ENCODE measurements at regions not wholly inside any gene's neighbourhood (a gene's known extent, or its start where the extent isn't known, plus 50 kb on each side); places are given as distances from the start of the nearest gene placed in this dataset.
A peak's percentile ranks its signal among the peaks of the same experiment; 100 is the strongest.

DNA sequence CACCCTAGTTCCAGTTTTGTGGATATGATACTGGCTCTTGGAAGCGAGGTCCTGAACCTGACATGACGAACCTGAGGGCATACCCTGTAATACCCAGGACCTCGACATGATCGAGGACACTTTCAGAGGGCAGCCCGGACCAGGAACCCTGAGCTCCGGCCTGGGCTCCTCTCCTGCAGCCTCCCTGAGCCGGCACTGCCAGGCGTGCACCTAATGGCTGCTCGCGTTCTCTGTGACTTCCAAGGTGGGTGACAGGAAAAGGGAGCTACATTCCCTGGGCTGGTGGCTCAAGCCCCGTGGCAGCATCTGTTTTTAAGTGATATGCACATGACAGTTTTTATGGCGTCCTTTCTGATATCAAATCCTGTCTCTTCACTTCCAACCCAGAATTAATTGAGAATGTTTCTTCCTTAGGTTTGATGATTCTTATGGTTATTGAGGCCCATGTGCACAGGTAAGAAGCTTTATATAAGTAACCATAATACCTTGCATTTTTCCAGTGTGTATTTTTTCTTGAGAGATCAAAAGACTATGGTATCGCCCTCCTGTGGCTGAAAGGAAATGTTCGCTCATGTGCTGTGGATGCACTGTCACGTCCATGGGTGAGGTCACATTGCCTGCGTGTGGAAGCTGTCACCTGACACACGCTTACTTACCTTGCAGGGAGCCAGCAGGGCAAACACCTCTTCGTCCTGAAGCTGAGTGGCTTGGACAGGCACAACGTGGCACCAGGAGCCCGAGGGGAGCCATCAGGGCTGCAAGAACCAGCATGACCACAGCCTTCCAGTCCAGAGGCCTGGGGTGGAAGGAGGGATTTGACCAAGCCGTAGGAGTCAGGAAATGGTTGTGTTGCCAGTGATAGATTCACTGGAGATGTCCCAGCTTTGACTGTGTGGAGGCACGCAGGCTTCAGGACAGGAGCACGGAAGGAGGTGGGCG lies 367.4 kb upstream of the MYT1L start:
- Histone ChIP-seq H3K4me1 (ENCODE audit: control insufficient read depth in 1 of 2, insufficient read depth in 2 of 2, low read depth in 1 of 2, low read length in 1 of 2) (peaks cover 0 to 17% of the 10 kb centered on the region in 2 experiments; a peak in 1 of 4 replicates), H4K20me1 (ENCODE audit: insufficient read depth) (no peaks in the 10 kb centered on the region), H3K36me3 (replicated peaks in 1 of 2; ENCODE audit: control insufficient read depth in 1 of 2, insufficient read depth in 2 of 2, low read length in 1 of 2) (no peaks in the 10 kb centered on the region), H3K27ac (ENCODE audit: low read depth in 2 of 2, low read length in 1 of 2) (peak overlapping the region in 1 of 2 experiments; percentile 60; a peak in 1 of 4 replicates), H3K4me3 (ENCODE audit: low read depth in 2 of 2, low read length in 1 of 2) (no peak overlapping the region), H3K9me2 (no peaks in the 10 kb centered on the region), H3K79me2 (ENCODE audit: insufficient read depth) (no peaks in the 10 kb centered on the region), H3K27me3 (ENCODE audit: insufficient read depth) (no peaks in the 10 kb centered on the region), H3F3A (replicated peaks; ENCODE audit: insufficient read depth) (no peaks in the 10 kb centered on the region), H2AFZ (ENCODE audit: low read depth) (no peak overlapping the region), H3K4me2 (no peak overlapping the region), H3K9ac (no peak overlapping the region), H3K9me3 (no peaks in the 10 kb centered on the region)
- DNase-seq, result peak; percentile 74
- TF ChIP-seq EP300 (IDR thresholded peaks at IDR 0.05; ENCODE audit: borderline replicate concordance in 1 of 2, low read depth in 1 of 2, low read length in 1 of 2) (no peak), TAF1 (IDR thresholded peaks at IDR 0.05; ENCODE audit: borderline replicate concordance, low read depth, low read length) (no peak), ELF1 (IDR thresholded peaks at IDR 0.05) (no peak), SMC3 (IDR thresholded peaks at IDR 0.05; ENCODE audit: low read depth, low read length) (peak; percentile 31; the same call in 1 of the 2 replicates), RAD21 (IDR thresholded peaks at IDR 0.05; ENCODE audit: low read length) (peak; percentile 65), EZH2phosphoT487 (IDR thresholded peaks at IDR 0.05; ENCODE audit: borderline replicate concordance, low read depth) (no peak), NRF1 (IDR thresholded peaks at IDR 0.05; ENCODE audit: low read depth, low read length) (no peak), JUND (IDR thresholded peaks at IDR 0.05) (no peak), TEAD4 (IDR thresholded peaks at IDR 0.05; ENCODE audit: borderline replicate concordance, insufficient read depth) (no peak)
- CTCF ChIA-PET, result interaction anchor here (0.6 to 2.1 kb wide), 24 partner anchors 8 to 844 kb away, joined by 3 to 9 read pairs (median 4); no protein-coding TSS in a partner anchor
- WGBS (ENCODE audit: low lambda C conversion rate), result 43% methylated on average over 24 of the region's 24 CpGs
- POLR2A ChIA-PET, result interaction anchor here (0.5 to 1.0 kb wide), 2 partner anchors 244 to 366 kb away, joined by 3 read pairs; no protein-coding TSS in a partner anchor

DNA sequence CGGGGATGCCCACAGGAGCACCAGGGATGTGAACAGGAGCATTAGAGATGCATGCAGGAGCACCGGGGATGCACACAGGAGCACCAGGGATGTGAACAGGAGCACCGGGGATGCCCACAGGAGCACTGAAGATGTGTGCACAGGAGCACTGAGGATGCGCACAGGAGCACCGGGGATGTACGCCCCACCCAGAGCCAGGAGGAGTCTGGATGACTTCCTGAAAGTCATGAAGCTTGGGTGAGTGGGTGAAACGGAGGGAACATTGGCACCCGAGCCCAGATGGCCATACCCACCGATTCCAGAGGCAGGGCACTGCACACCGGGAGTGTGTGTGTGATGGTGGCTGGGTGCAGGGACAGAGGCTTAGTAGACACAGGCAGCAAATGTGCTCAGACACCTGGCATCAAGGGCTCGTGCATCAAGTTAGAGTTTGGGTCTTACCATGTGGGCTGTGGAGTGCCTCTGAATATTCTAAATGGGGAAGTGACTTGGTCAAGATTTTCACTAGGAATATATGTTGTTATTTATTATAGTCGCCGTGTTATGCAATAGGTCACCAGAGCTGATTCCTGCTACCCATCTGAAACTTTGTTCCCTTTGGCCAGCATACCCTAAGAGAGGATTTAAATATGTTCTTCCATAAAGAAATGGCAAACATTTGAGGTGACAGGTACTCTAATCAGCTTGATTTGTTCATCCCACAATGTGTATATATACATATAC lies 365.8 kb upstream of the MYT1L start:
- no peaks in the 10 kb centered on the region for H4K20me1 ChIP-seq (ENCODE audit: insufficient read depth)
- CTCF ChIA-PET, result interaction anchor here (1.0 to 1.8 kb wide), 2 partner anchors 8 to 842 kb away, joined by 3 to 4 read pairs; no protein-coding TSS in a partner anchor
- no peak overlapping the region for H3K27ac ChIP-seq (ENCODE audit: low read depth in 2 of 2, low read length in 1 of 2)
- H3K36me3 ChIP-seq (replicated peaks in 1 of 2; ENCODE audit: control insufficient read depth in 1 of 2, insufficient read depth in 2 of 2, low read length in 1 of 2), result no peaks in the 10 kb centered on the region
- no peak for DNase-seq
- 37% methylated on average over 8 of the region's 13 CpGs for WGBS (ENCODE audit: low lambda C conversion rate)
- H3K4me3 ChIP-seq (ENCODE audit: low read depth in 2 of 2, low read length in 1 of 2), result no peak overlapping the region
- H3K9me2 ChIP-seq, result no peaks in the 10 kb centered on the region
- no peak overlapping the region for H3K9ac ChIP-seq
- H3K4me1 ChIP-seq (ENCODE audit: control insufficient read depth in 1 of 2, insufficient read depth in 2 of 2, low read depth in 1 of 2, low read length in 1 of 2), result peaks cover 0 to 15% of the 10 kb centered on the region in 2 experiments; a peak in 1 of 4 replicates
- POLR2A ChIA-PET, result no interaction called here
- no peaks in the 10 kb centered on the region for H3K27me3 ChIP-seq (ENCODE audit: insufficient read depth)
- no peaks in the 10 kb centered on the region for H3K79me2 ChIP-seq (ENCODE audit: insufficient read depth)
- no peak overlapping the region for H2AFZ ChIP-seq (ENCODE audit: low read depth)
- no peaks in the 10 kb centered on the region for H3K9me3 ChIP-seq
- H3F3A ChIP-seq (replicated peaks; ENCODE audit: insufficient read depth), result no peaks in the 10 kb centered on the region
- TF ChIP-seq, protein P1, sequence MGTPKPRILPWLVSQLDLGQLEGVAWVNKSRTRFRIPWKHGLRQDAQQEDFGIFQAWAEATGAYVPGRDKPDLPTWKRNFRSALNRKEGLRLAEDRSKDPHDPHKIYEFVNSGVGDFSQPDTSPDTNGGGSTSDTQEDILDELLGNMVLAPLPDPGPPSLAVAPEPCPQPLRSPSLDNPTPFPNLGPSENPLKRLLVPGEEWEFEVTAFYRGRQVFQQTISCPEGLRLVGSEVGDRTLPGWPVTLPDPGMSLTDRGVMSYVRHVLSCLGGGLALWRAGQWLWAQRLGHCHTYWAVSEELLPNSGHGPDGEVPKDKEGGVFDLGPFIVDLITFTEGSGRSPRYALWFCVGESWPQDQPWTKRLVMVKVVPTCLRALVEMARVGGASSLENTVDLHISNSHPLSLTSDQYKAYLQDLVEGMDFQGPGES (IDR thresholded peaks at IDR 0.05; ENCODE audit: low read depth, low read length), result no peak
- TF ChIP-seq FOXM1 (IDR thresholded peaks at IDR 0.05; ENCODE audit: low read depth), result no peak
- TF ChIP-seq TCF12 (IDR thresholded peaks at IDR 0.05), result no peak
- no peak for TF ChIP-seq FOXJ3 (CRISPR knock-in tag; IDR thresholded peaks at IDR 0.05)
- TF ChIP-seq, protein P2, sequence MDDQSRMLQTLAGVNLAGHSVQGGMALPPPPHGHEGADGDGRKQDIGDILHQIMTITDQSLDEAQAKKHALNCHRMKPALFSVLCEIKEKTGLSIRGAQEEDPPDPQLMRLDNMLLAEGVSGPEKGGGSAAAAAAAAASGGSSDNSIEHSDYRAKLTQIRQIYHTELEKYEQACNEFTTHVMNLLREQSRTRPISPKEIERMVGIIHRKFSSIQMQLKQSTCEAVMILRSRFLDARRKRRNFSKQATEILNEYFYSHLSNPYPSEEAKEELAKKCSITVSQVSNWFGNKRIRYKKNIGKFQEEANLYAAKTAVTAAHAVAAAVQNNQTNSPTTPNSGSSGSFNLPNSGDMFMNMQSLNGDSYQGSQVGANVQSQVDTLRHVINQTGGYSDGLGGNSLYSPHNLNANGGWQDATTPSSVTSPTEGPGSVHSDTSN (IDR thresholded peaks at IDR 0.05), result no peak
- no peak for TF ChIP-seq EZH2phosphoT487 (IDR thresholded peaks at IDR 0.05; ENCODE audit: borderline replicate concordance, low read depth)
- no peak for TF ChIP-seq CHD2 (IDR thresholded peaks at IDR 0.05; ENCODE audit: low read length, partially characterized antibody)
- no peak for TF ChIP-seq SIN3A (IDR thresholded peaks at IDR 0.05; ENCODE audit: borderline replicate concordance, low read depth, low read length)
- no peak for TF ChIP-seq MEF2A (IDR thresholded peaks at IDR 0.05; ENCODE audit: borderline replicate concordance, low read depth)
- TF ChIP-seq, protein P3, sequence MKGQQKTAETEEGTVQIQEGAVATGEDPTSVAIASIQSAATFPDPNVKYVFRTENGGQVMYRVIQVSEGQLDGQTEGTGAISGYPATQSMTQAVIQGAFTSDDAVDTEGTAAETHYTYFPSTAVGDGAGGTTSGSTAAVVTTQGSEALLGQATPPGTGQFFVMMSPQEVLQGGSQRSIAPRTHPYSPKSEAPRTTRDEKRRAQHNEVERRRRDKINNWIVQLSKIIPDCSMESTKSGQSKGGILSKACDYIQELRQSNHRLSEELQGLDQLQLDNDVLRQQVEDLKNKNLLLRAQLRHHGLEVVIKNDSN (IDR thresholded peaks at IDR 0.05; ENCODE audit: borderline replicate concordance, low read depth), result no peak
- no peak for TF ChIP-seq RAD21 (IDR thresholded peaks at IDR 0.05; ENCODE audit: low read length)
- no peak for TF ChIP-seq RFX5 (IDR thresholded peaks at IDR 0.05; ENCODE audit: low read length)
- H3K4me2 ChIP-seq, result no peak overlapping the region
